Fibroblast of lung (primary cell): ENCODE measurements at regions not wholly inside any gene's neighbourhood (a gene's known extent, or its start where the extent isn't known, plus 50 kb on each side); places are given as distances from the start of the nearest gene placed in this dataset.

Experiments
- EZH2 ChIP-seq: IDR thresholded peaks from 2 replicates; pipeline ENCODE4 v1.5.1; 2012; ENCODE audit warnings: low read length, control low read depth, mild to moderate bottlenecking; ENCODE audit errors: missing control alignments
- TF ChIP-seq, protein P1 (sequence below), 2 donors: IDR thresholded peaks in 1 of 2; conservative IDR thresholded peaks in 1 of 2; 1 replicate in 1 of 2; 2 replicates in 1 of 2; pipeline ENCODE4 v1.5.1; 2011 to 2012; ENCODE audit warnings: low read length in 2 of 2, control low read depth in 1 of 2, inconsistent platforms in 1 of 2, low read depth in 1 of 2, mild to moderate bottlenecking in 1 of 2

- TF ChIP-seq, protein P1, sequence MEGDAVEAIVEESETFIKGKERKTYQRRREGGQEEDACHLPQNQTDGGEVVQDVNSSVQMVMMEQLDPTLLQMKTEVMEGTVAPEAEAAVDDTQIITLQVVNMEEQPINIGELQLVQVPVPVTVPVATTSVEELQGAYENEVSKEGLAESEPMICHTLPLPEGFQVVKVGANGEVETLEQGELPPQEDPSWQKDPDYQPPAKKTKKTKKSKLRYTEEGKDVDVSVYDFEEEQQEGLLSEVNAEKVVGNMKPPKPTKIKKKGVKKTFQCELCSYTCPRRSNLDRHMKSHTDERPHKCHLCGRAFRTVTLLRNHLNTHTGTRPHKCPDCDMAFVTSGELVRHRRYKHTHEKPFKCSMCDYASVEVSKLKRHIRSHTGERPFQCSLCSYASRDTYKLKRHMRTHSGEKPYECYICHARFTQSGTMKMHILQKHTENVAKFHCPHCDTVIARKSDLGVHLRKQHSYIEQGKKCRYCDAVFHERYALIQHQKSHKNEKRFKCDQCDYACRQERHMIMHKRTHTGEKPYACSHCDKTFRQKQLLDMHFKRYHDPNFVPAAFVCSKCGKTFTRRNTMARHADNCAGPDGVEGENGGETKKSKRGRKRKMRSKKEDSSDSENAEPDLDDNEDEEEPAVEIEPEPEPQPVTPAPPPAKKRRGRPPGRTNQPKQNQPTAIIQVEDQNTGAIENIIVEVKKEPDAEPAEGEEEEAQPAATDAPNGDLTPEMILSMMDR (conservative IDR thresholded peaks at IDR 0.05 in 1 of 2, IDR thresholded peaks at IDR 0.05 in 1 of 2; ENCODE audit: low read depth in 1 of 2, low read length in 2 of 2) = no peak
- no peak for TF ChIP-seq EZH2
These were observed 559.7 kb upstream of the CAMK1G start for GRCh38 chr1:209023790-209024189.
